ENCODE measurements at regions not wholly inside any gene's neighbourhood (a gene's known extent, or its start where the extent isn't known, plus 50 kb on each side); places are given as distances from the start of the nearest gene placed in this dataset.
"Not testable (repeated sequence)": the region's sequence is repeated elsewhere in the genome, so short reads cannot be mapped to it uniquely, and the experiment has no call there.

GRCh38 chr17:34039759-34040555 lies 215.1 kb upstream of the CCL2 start:
- peak; percentile 10 for DNase-seq

GRCh38 chr17:34045990-34046389 lies 209.1 kb upstream of the CCL2 start:
- no peak for DNase-seq

GRCh38 chr17:34051046-34051445 lies 204.0 kb upstream of the CCL2 start:
- no peak for DNase-seq

- DNase-seq = no peak
These were observed 200.6 kb upstream of the CCL2 start for GRCh38 chr17:34054495-34054894.

GRCh38 chr17:34055606-34056005 lies 199.5 kb upstream of the CCL2 start:
- no peak for DNase-seq

GRCh38 chr17:34059423-34060220 lies 195.5 kb upstream of the CCL2 start:
- DNase-seq = no peak

GRCh38 chr17:34066528-34066927 lies 188.6 kb upstream of the CCL2 start:
- DNase-seq = no peak

- no peak for DNase-seq
These were observed 188.1 kb upstream of the CCL2 start for GRCh38 chr17:34067011-34067410.

GRCh38 chr17:34068571-34068970 lies 186.5 kb upstream of the CCL2 start:
- DNase-seq = no peak

- no peak for DNase-seq
These were observed 184.4 kb upstream of the CCL2 start for GRCh38 chr17:34070712-34071111.

GRCh38 chr17:34071886-34072420 lies 183.1 kb upstream of the CCL2 start:
- DNase-seq = no peak

GRCh38 chr17:34075076-34075475 lies 180.0 kb upstream of the CCL2 start:
- DNase-seq = no peak

GRCh38 chr17:34076743-34077631 lies 178.1 kb upstream of the CCL2 start:
- DNase-seq = no peak

- DNase-seq = no peak
These were observed 173.8 kb upstream of the CCL2 start for GRCh38 chr17:34081269-34081668.

- DNase-seq = no peak
These were observed 172.7 kb upstream of the CCL2 start for GRCh38 chr17:34082404-34082803.

- DNase-seq = not testable (repeated sequence)
These were observed 166.0 kb upstream of the CCL2 start for GRCh38 chr17:34089042-34089441.

GRCh38 chr17:34090593-34090992 lies 164.5 kb upstream of the CCL2 start:
- DNase-seq = no peak

GRCh38 chr17:34091975-34092374 lies 163.1 kb upstream of the CCL2 start:
- DNase-seq = no peak

GRCh38 chr17:34095106-34095505 lies 160.0 kb upstream of the CCL2 start:
- DNase-seq = no peak

- no peak for DNase-seq
These were observed 156.4 kb upstream of the CCL2 start for GRCh38 chr17:34098699-34099098.

GRCh38 chr17:34099859-34100515 lies 155.1 kb upstream of the CCL2 start:
- DNase-seq = no peak

GRCh38 chr17:34107019-34107418 lies 148.1 kb upstream of the CCL2 start:
- DNase-seq = no peak
